HEK293T (cell line): ENCODE measurements at regions not wholly inside any gene's neighbourhood (a gene's known extent, or its start where the extent isn't known, plus 50 kb on each side); places are given as distances from the start of the nearest gene placed in this dataset.

Experiments
- CTCF ChIA-PET: fragments of 350-600 bp; formaldehyde crosslinking; extraction: SDS; loops from one replicate; lab custom pipeline; 2021; ENCODE audit warnings: antibody characterized with exemption, inconsistent platforms; lab: Yijun Ruan, JAX
- POLR2A ChIA-PET: fragments of 350-600 bp; formaldehyde crosslinking; extraction: SDS; loops from one replicate; lab custom pipeline; 2020; ENCODE audit warnings: antibody characterized with exemption, inconsistent platforms; lab: Yijun Ruan, JAX
- DNase-seq: peaks from one replicate; pipeline ENCODE4 v3.0.0; 2012; ENCODE audit warnings: mixed read lengths; ENCODE audit errors: extremely low spot score
- ARNT ChIP-seq: fragments of 450-650 bp; IDR thresholded peaks from 2 replicates; pipeline ENCODE4 v1.6.1; 2017; ENCODE audit warnings: mild to moderate bottlenecking
- BHLHE40 ChIP-seq: fragments of 450-650 bp; IDR thresholded peaks from 2 replicates; pipeline ENCODE4 v1.6.1; 2016; ENCODE audit warnings: mild to moderate bottlenecking, moderate library complexity, borderline replicate concordance
- CTBP1 ChIP-seq: fragments of 450-650 bp; IDR thresholded peaks from 2 replicates; pipeline ENCODE4 v1.6.1; 2016; ENCODE audit warnings: borderline replicate concordance
- ELF4 ChIP-seq: fragments of 450-650 bp; IDR thresholded peaks from 2 replicates; pipeline ENCODE4 v1.6.1; 2017; ENCODE audit warnings: antibody characterized with exemption
- FOXA1 ChIP-seq: fragments of 450-650 bp; IDR thresholded peaks from 2 replicates; pipeline ENCODE4 v1.6.1; 2016; ENCODE audit warnings: mild to moderate bottlenecking
- FOXK2 ChIP-seq: fragments of 450-650 bp; IDR thresholded peaks from 2 replicates; pipeline ENCODE4 v1.6.1; 2016; ENCODE audit warnings: mild to moderate bottlenecking
- FOXM1 ChIP-seq: fragments of 450-650 bp; IDR thresholded peaks from 2 replicates; pipeline ENCODE4 v1.6.1; 2017; ENCODE audit warnings: mild to moderate bottlenecking, borderline replicate concordance
- HDGF ChIP-seq: fragments of 450-650 bp; IDR thresholded peaks from 2 replicates; pipeline ENCODE4 v1.6.1; 2017; ENCODE audit warnings: antibody characterized with exemption, borderline replicate concordance
- L3MBTL2 ChIP-seq: fragments of 450-650 bp; conservative IDR thresholded peaks from 2 replicates; pipeline ENCODE4 v1.6.1; 2016; ENCODE audit warnings: mild to moderate bottlenecking
- LEF1 ChIP-seq: fragments of 450-650 bp; IDR thresholded peaks from 2 replicates; pipeline ENCODE4 v1.6.1; 2017; ENCODE audit warnings: mild to moderate bottlenecking, borderline replicate concordance
- NFRKB ChIP-seq: fragments of 450-650 bp; IDR thresholded peaks from 2 replicates; pipeline ENCODE4 v1.6.1; 2016; ENCODE audit warnings: mild to moderate bottlenecking, moderate library complexity
- SP1 ChIP-seq: fragments of 450-650 bp; IDR thresholded peaks from 2 replicates; pipeline ENCODE4 v1.6.1; 2017
- SUZ12 ChIP-seq: fragments of 450-650 bp; IDR thresholded peaks from 2 replicates; pipeline ENCODE4 v1.6.1; 2016; ENCODE audit warnings: mild to moderate bottlenecking
- TARDBP ChIP-seq: fragments of 450-650 bp; IDR thresholded peaks from 2 replicates; pipeline ENCODE4 v1.6.1; 2016
- ZNF384 ChIP-seq: fragments of 450-650 bp; IDR thresholded peaks from 2 replicates; pipeline ENCODE4 v1.6.1; 2016
- TF ChIP-seq, protein P1 (sequence below): fragments of 450-650 bp; IDR thresholded peaks from 2 replicates; pipeline ENCODE4 v1.6.1; 2016

DNA sequence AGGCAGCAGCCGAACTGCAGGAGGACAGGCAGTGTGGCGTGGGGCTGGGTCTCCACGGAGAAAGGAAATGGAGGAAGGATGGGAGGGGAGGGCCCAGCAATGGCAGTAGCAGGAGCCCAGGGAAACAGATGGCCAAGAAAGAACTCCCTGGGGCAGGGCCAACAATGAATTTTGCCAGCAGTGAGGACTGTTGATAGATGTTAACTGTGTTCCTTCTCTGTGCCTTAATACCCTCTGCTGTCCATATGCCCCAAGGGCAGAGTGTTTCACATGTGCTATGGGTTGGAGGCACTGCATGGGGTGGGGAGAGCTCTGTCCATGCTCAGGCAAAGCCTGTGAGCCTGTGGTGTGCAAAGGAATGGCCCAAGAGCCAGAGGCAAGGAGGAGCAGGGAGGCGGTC lies 70.8 kb upstream of the POMGNT2 start:
- TF ChIP-seq CTBP1: no peak
- TF ChIP-seq LEF1: no peak
- TF ChIP-seq ELF4: no peak
- TF ChIP-seq L3MBTL2: no peak
- TF ChIP-seq, protein P1, sequence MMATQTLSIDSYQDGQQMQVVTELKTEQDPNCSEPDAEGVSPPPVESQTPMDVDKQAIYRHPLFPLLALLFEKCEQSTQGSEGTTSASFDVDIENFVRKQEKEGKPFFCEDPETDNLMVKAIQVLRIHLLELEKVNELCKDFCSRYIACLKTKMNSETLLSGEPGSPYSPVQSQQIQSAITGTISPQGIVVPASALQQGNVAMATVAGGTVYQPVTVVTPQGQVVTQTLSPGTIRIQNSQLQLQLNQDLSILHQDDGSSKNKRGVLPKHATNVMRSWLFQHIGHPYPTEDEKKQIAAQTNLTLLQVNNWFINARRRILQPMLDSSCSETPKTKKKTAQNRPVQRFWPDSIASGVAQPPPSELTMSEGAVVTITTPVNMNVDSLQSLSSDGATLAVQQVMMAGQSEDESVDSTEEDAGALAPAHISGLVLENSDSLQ: no peak
- TF ChIP-seq FOXA1: no peak
- no peak for TF ChIP-seq TARDBP
- CTCF ChIA-PET: no interaction called here
- POLR2A ChIA-PET: no interaction called here

DNA sequence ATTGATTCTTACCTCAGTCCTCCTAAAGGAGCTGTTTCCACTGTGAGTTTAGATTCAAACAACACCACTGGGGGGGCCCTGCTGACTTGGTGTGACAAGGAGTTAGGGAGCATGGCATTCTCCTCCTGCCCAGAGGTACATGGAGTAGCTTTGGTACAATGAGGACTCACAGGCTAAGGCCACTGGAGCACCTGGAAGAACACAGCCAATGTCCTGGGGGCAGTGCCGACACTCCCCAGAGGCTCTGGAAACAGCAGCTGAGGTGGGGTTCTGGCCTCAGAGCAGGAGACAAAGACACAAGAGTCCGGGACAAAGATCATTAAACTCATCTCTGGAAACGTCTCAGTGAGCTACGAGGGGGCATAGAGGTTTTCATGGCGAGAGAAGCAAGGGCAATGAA lies 69.7 kb upstream of the POMGNT2 start:
- POLR2A ChIA-PET: no interaction called here
- CTCF ChIA-PET: interaction anchor here (0.8 kb wide), 1 partner anchor 20 kb away, joined by 3 read pairs; no protein-coding TSS in a partner anchor
- TF ChIP-seq HDGF (no peak), FOXA1 (no peak), LEF1 (no peak), FOXK2 (no peak), SUZ12 (no peak), ZNF384 (no peak), ARNT (no peak), L3MBTL2 (no peak), FOXM1 (no peak), ELF4 (no peak), CTBP1 (no peak), BHLHE40 (no peak)
- no peak for DNase-seq

More for the DNA sequence above, 70.8 kb upstream of the POMGNT2 start:
- DNase-seq: no peak

GRCh38 chr3:43173949-43174348 lies 68.1 kb upstream of the POMGNT2 start:
- POLR2A ChIA-PET: no interaction called here
- no peak for DNase-seq
- CTCF ChIA-PET: no interaction called here
- TF ChIP-seq L3MBTL2: no peak

GRCh38 chr3:43171748-43172147 lies 65.9 kb upstream of the POMGNT2 start:
- DNase-seq: no peak
- TF ChIP-seq TARDBP (no peak), FOXM1 (no peak), LEF1 (no peak), FOXA1 (no peak), ELF4 (no peak)
- POLR2A ChIA-PET: no interaction called here
- CTCF ChIA-PET: interaction anchor here (0.7 kb wide), 1 partner anchor 9 kb away, joined by 3 read pairs; no protein-coding TSS in a partner anchor

- no peak for DNase-seq
- TF ChIP-seq SUZ12 (no peak), FOXA1 (no peak), SP1 (no peak), ARNT (no peak), FOXM1 (no peak)
- POLR2A ChIA-PET: no interaction called here
- CTCF ChIA-PET: no interaction called here
These were observed 64.7 kb upstream of the POMGNT2 start for GRCh38 chr3:43170553-43170952.

DNA sequence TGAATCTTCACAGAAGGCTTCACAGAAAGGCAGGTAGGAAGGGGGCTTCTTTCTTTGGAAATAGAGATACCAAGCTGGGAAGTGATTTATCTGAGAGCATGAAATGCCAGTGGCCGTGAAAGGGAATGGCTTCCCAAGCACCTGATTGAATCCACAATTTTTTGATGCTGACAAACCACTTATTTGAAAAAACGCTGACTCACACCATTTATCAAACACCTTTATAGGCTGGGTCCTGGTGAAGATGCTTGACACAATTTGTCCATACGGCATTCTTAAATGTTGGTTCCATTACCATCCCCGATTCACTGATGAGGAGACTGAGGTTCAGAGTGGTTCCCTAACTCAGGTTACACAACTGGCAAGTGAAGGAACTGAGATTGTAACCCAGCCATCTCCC lies 64.1 kb upstream of the POMGNT2 start:
- ChIA-PET POLR2A (no interaction called here), CTCF (no interaction called here)
- TF ChIP-seq, protein P1: no peak
- no peak for TF ChIP-seq ELF4
- TF ChIP-seq CTBP1: no peak
- TF ChIP-seq NFRKB: no peak
- TF ChIP-seq ZNF384: no peak
- TF ChIP-seq BHLHE40: no peak
- TF ChIP-seq LEF1: no peak
- no peak for TF ChIP-seq FOXK2
- TF ChIP-seq SP1: no peak
- no peak for TF ChIP-seq L3MBTL2
- no peak for TF ChIP-seq ARNT
- TF ChIP-seq SUZ12: no peak
- no peak for TF ChIP-seq HDGF
- no peak for TF ChIP-seq FOXM1
- no peak for TF ChIP-seq TARDBP
- TF ChIP-seq FOXA1: no peak
- DNase-seq: no peak

DNA sequence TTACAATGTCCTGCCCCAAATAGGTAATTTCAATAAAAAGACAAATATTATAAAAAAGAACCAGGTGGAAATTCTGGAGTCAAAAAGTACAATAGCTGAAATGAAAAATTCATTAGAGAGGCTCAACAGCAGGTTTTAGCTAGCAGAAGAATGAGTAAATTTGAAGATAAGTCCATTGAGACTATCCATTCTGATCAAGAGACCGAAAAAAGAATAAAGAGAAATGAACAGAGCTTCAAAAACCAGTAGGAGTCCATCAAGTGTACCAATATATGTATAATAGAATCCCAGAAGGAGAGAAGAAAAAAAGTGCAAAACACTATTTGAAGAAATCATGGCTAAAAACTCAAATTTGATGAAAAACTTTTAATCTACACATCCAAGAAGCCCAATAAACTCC lies 60.5 kb upstream of the POMGNT2 start:
- CTCF ChIA-PET: no interaction called here
- POLR2A ChIA-PET: no interaction called here
- DNase-seq: no peak
- TF ChIP-seq BHLHE40: no peak
- no peak for TF ChIP-seq ZNF384
- TF ChIP-seq L3MBTL2: no peak
- TF ChIP-seq SUZ12: no peak
- no peak for TF ChIP-seq FOXM1
- TF ChIP-seq TARDBP: no peak
- TF ChIP-seq ELF4: no peak
- TF ChIP-seq CTBP1: no peak
- TF ChIP-seq, protein P1: no peak
- no peak for TF ChIP-seq SP1
- TF ChIP-seq ARNT: no peak
- no peak for TF ChIP-seq HDGF
- TF ChIP-seq FOXK2: no peak
- TF ChIP-seq NFRKB: no peak
- no peak for TF ChIP-seq LEF1
- TF ChIP-seq FOXA1: no peak
